Fibroblast of peridontal ligament (primary cell): ENCODE measurements at regions not wholly inside any gene's neighbourhood (a gene's known extent, or its start where the extent isn't known, plus 50 kb on each side); places are given as distances from the start of the nearest gene placed in this dataset.
"Not testable (repeated sequence)": the region's sequence is repeated elsewhere in the genome, so short reads cannot be mapped to it uniquely, and the experiment has no call there.

Source experiments
- DNase-seq: peaks from one replicate; pipeline ENCODE4 v3.0.0-alpha.2; 2010; ENCODE audit errors: extremely low read depth

GRCh38 chr20:43364001-43364400 is 93.7 kb upstream of the SRSF6 start:
- no peak for DNase-seq

- DNase-seq = no peak
Measured at GRCh38 chr20:43363506-43363905, 94.2 kb upstream of the SRSF6 start.

GRCh38 chr20:43361526-43361925 is 96.2 kb upstream of the SRSF6 start:
- DNase-seq = no peak

DNA sequence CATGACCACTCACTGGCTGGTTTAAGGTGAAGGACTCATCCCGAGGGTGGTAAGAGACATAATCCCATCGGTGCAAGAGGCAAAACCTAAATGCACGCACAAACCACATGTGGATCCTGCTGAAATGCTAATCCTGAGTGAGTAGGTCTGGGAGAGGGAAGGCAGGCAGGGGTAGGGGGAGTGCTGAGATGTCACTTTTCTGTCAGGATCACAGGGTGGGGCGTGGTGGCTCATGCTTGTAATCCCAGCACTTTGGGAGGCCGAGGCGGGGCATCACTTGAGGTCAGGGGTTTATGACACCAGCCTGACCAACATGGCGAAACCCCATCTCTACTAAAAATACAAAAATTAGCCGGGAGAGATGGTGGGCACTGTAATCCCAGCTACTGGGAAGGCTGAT is 97.7 kb upstream of the SRSF6 start:
- no peak for DNase-seq

- no peak for DNase-seq
Measured at GRCh38 chr20:43358811-43359210, 98.9 kb upstream of the SRSF6 start.

GRCh38 chr20:43357352-43357751 is 100.3 kb upstream of the SRSF6 start:
- no peak for DNase-seq

- no peak for DNase-seq
Measured at GRCh38 chr20:43355610-43356009, 102.1 kb upstream of the SRSF6 start.

- DNase-seq = no peak
Measured at GRCh38 chr20:43352996-43353395, 104.7 kb upstream of the SRSF6 start.

DNA sequence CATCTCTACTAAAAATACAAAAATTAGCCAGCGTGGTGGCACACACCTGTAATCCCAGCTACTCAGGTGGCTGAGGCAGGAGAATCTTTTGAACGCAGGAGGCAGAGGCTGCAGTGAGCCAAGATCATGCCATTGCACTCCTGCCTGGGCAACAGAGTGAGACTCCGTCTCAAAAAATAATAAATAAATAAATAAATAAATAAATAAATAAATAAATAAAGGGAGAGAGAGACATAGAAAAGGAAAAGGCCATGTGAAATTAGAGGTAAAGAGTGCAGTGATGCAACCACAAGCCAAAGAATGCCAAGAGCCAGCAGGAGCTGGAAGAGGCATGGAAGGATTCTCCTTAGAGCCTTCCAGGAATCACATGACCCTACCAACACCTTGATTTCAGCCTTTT is 107.0 kb upstream of the SRSF6 start:
- DNase-seq = not testable (repeated sequence)

GRCh38 chr20:43349841-43350240 is 107.9 kb upstream of the SRSF6 start:
- DNase-seq = no peak

DNA sequence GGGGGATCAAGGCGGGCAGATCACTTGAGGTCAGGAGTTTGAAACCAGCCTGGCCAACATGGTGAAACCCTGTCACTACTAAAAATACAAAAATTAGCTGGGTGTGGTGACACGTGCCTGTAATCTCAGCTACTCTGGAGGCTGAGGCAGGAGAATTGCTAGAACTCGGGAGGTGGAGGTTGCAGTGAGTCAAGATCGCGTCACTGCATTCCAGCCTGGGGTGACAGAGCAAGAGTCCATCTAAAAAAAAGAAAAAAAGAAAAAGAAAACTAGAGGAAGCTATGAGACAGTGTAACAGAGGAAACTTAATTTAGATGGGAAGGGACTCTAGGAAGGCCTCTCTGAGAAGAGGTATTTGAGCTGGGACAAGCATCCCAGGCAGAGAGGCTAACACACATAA is 109.9 kb upstream of the SRSF6 start:
- not testable (repeated sequence) for DNase-seq

DNA sequence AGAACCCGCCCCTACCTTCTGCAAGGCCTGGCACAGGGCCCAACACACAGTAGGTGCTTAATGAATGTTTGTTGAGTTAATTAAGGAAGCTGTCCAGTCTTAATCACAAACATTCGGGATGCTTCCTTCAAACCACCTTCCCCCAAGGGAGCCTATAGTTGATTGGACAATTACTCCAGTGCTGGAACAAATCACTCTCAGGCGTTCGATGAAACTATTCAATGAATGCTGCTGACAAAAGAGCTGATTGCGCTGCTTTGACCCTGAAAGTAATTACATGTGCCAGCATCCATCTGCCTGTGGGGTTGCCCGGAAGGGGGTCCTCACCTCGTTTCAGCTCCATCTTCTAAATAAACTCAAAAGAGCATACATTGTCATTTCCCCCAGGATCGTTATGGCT is 112.0 kb upstream of the SRSF6 start:
- no peak for DNase-seq

DNA sequence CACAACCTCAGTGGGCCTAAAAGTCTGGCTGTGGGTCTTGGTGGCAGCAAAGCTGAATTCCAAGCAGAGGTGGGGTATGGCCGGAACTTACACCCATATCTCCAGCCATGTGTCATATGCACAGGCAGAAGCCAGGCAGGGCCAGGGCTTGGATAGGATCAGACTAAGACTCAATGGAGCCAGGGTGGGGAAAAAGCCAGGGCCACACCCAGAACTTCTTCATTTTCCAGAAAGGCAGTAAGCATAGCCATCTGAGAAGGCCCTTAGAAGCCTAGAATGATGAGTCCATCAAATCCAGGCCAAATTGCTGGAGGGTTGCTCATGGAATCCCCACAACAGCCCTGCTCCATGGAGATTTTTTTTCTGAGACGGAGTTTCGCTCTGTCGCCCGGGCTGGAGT is 116.2 kb upstream of the SRSF6 start:
- DNase-seq = no peak

DNA sequence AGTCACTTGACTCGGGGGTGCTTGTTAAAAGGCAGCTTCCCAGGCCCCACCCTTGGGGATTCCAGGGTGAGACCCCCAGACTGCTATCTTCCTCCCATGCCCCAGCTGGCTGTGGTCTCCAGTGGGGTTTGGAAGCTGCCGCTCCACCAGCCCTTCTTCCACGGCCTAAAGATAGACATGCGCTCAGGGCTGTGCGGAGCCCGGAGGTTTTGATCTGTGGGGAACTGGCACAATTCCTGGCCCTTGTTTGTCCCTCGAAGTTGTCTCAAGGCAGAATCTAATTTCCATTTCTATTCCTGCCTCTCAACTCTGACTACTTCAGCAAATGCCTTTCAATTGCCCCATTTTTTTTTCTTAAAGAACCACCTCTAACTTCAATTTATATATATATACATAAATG is 120.7 kb upstream of the SRSF6 start:
- DNase-seq = no peak

DNA sequence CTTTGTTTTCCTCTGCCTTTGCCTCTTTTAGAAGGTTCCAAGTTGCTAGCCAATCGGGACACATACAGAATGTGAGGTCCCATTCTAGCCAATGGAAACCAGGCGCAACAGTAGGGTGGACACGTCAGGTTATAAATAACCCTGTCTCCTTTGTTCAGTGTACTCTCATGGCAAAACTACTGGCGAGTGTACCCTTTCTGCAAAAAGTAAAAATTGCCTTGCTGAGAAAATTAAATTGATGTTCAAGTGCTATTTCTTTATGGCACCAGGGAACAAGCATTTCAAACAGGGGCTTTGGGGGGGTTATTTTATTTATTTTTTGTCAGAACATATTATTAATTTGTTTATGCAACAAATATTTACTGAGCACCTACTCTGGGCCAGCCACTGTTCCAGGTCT is 123.6 kb upstream of the SRSF6 start:
- DNase-seq = no peak

- no peak for DNase-seq
Measured at GRCh38 chr20:43331906-43332305, 125.8 kb upstream of the SRSF6 start.

- no peak for DNase-seq
Measured at GRCh38 chr20:43328697-43329096, 129.0 kb upstream of the SRSF6 start.

- DNase-seq = not testable (repeated sequence)
Measured at GRCh38 chr20:43327234-43327633, 130.5 kb upstream of the SRSF6 start.

GRCh38 chr20:43325926-43326325 is 131.8 kb upstream of the SRSF6 start:
- DNase-seq = no peak

DNA sequence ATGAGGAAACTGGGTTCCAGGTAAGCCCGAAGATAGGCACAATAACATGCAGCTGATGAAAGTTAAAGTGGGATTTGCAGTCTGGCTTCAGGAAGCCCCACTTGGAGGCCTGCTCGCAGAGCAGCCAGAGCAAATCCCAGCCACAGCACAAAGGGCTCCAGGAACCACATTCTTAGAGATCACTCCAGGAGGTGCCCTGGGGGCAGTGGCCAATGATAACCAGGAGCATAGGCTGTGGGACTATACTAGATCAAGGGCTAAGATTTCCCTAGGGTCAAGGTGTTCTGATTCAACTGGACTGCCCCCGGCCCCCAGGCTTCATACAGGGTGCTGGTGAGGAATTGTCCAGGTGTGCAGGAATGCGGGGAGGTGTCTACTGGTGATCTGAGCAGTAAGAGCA is 133.9 kb upstream of the PTPRT start:
- no peak for DNase-seq

- no peak for DNase-seq
Measured at GRCh38 chr20:43322851-43323250, 133.1 kb upstream of the PTPRT start.

DNA sequence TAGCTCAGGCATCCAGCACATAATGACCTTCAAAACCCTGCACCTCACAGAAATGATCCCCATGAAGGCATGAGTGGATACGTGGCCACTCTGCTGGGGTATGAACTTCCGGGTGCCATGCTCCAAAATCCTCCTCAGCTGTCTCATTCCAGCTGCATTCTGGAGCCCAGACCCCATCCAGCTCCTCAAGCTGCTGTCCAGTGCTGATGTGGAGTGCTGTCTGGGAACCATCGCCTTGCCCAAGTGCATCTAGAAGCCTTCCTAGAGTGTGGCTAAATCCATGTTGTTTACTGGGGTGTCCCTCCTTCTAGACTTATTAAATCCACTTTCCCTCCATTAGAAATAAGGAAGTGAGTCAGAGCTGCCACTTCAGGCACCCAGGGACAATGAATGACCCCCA is 130.8 kb upstream of the PTPRT start:
- DNase-seq = no peak

GRCh38 chr20:43318755-43319297 is 129.1 kb upstream of the PTPRT start:
- DNase-seq = no peak

DNA sequence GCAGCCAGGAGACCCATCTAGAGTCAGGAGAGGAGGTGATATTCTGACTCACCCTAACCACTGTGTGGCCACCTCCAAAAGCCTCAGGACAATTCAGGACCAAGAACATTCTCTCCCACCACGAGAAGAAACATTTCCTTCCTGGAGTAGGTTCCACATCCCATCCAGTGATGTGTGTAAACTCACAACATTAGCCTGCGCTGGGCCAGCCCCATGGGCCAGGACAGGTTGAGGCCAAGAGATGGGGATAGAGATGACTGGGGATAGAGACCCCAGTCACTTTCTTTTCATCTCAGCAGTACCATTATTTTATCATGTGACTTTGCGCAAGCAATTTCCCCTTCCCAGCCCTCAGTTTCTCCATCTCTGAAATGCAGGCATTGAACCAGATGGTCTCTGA is 126.6 kb upstream of the PTPRT start:
- no peak for DNase-seq

- DNase-seq = no peak
Measured at GRCh38 chr20:43309266-43309665, 119.6 kb upstream of the PTPRT start.
